KOPT-K1 (cell line): ENCODE measurements at regions not wholly inside any gene's neighbourhood (a gene's known extent, or its start where the extent isn't known, plus 50 kb on each side); places are given as distances from the start of the nearest gene placed in this dataset.

ENCODE experiments used
- H3K27ac ChIP-seq: fragments of 200-600 bp; sonication (generic); 2 replicates; pipeline ENCODE4 v1.5.1; 2016; ENCODE audit warnings: antibody characterized with exemption, mild to moderate bottlenecking, low read depth, low read length; ENCODE audit not compliant: poor library complexity, severe bottlenecking
- H3K36me3 ChIP-seq: fragments of 200-600 bp; sonication (generic); 2 replicates; pipeline ENCODE4 v1.5.1; 2017; ENCODE audit warnings: antibody characterized with exemption, mild to moderate bottlenecking, low read length, moderate library complexity; ENCODE audit not compliant: insufficient read depth
- H3K9me3 ChIP-seq: fragments of 200-600 bp; sonication (generic); 2 replicates; pipeline ENCODE4 v1.5.1; 2017; ENCODE audit warnings: antibody characterized with exemption, low read length, mild to moderate bottlenecking; ENCODE audit not compliant: insufficient read depth, poor library complexity, severe bottlenecking

- H3K9me3 ChIP-seq: no peaks in the 10 kb centered on the region
- H3K27ac ChIP-seq: no peak overlapping the region
- no peaks in the 10 kb centered on the region for H3K36me3 ChIP-seq
These were observed 379.1 kb downstream of the MN1 start for GRCh38 chr22:27422442-27422841.

- H3K9me3 ChIP-seq: no peaks in the 10 kb centered on the region
- H3K27ac ChIP-seq: no peak overlapping the region
- no peaks in the 10 kb centered on the region for H3K36me3 ChIP-seq
These were observed 377.2 kb downstream of the MN1 start for GRCh38 chr22:27424319-27424718.

- no peaks in the 10 kb centered on the region for H3K36me3 ChIP-seq
- no peak overlapping the region for H3K27ac ChIP-seq
- peaks cover 3% of the 10 kb centered on the region for H3K9me3 ChIP-seq
These were observed 372.1 kb downstream of the MN1 start for GRCh38 chr22:27429476-27429875.

GRCh38 chr22:27431081-27431480 lies 370.5 kb downstream of the MN1 start:
- H3K9me3 ChIP-seq: peaks cover 3% of the 10 kb centered on the region
- no peaks in the 10 kb centered on the region for H3K36me3 ChIP-seq
- H3K27ac ChIP-seq: no peak overlapping the region

GRCh38 chr22:27431896-27432295 lies 369.7 kb downstream of the MN1 start:
- Histone ChIP-seq H3K9me3 (peaks cover 3% of the 10 kb centered on the region), H3K27ac (no peak overlapping the region), H3K36me3 (no peaks in the 10 kb centered on the region)

- Histone ChIP-seq H3K9me3 (peaks cover 3% of the 10 kb centered on the region), H3K36me3 (no peaks in the 10 kb centered on the region), H3K27ac (no peak overlapping the region)
These were observed 368.5 kb downstream of the MN1 start for GRCh38 chr22:27433099-27433498.

GRCh38 chr22:27433585-27434190 lies 367.9 kb downstream of the MN1 start:
- H3K27ac ChIP-seq: no peak overlapping the region
- H3K9me3 ChIP-seq: peaks cover 3% of the 10 kb centered on the region
- H3K36me3 ChIP-seq: no peaks in the 10 kb centered on the region

- H3K27ac ChIP-seq: no peak overlapping the region
- no peaks in the 10 kb centered on the region for H3K36me3 ChIP-seq
- H3K9me3 ChIP-seq: peaks cover 3% of the 10 kb centered on the region
These were observed 366.7 kb downstream of the MN1 start for GRCh38 chr22:27434898-27435297.

GRCh38 chr22:27435844-27436576 lies 365.5 kb downstream of the MN1 start:
- no peaks in the 10 kb centered on the region for H3K36me3 ChIP-seq

GRCh38 chr22:27436591-27436990 lies 365.0 kb downstream of the MN1 start:
- Histone ChIP-seq H3K36me3 (no peaks in the 10 kb centered on the region), H3K9me3 (peaks cover 3% of the 10 kb centered on the region), H3K27ac (no peak overlapping the region)

More at GRCh38 chr22:27435844-27436576, 365.5 kb downstream of the MN1 start:
- H3K27ac ChIP-seq: no peak overlapping the region
- peaks cover 3% of the 10 kb centered on the region for H3K9me3 ChIP-seq

- Histone ChIP-seq H3K27ac (no peak overlapping the region), H3K36me3 (no peaks in the 10 kb centered on the region), H3K9me3 (no peaks in the 10 kb centered on the region)
These were observed 364.0 kb downstream of the MN1 start for GRCh38 chr22:27437570-27437969.

GRCh38 chr22:27438271-27438980 lies 363.1 kb downstream of the MN1 start:
- no peaks in the 10 kb centered on the region for H3K36me3 ChIP-seq
- H3K27ac ChIP-seq: no peak overlapping the region
- H3K9me3 ChIP-seq: no peaks in the 10 kb centered on the region

- Histone ChIP-seq H3K9me3 (no peaks in the 10 kb centered on the region), H3K27ac (no peak overlapping the region), H3K36me3 (no peaks in the 10 kb centered on the region)
These were observed 362.4 kb downstream of the MN1 start for GRCh38 chr22:27439131-27439530.

- Histone ChIP-seq H3K9me3 (no peaks in the 10 kb centered on the region), H3K27ac (no peak overlapping the region), H3K36me3 (no peaks in the 10 kb centered on the region)
These were observed 361.2 kb downstream of the MN1 start for GRCh38 chr22:27440304-27440865.

- H3K36me3 ChIP-seq: no peaks in the 10 kb centered on the region
- H3K9me3 ChIP-seq: no peaks in the 10 kb centered on the region
- H3K27ac ChIP-seq: no peak overlapping the region
These were observed 359.7 kb downstream of the MN1 start for GRCh38 chr22:27441706-27442475.
